RWPE1 (cell line): ENCODE measurements at regions not wholly inside any gene's neighbourhood (a gene's known extent, or its start where the extent isn't known, plus 50 kb on each side); places are given as distances from the start of the nearest gene placed in this dataset.

ENCODE experiments used
- CTCF ChIA-PET: fragments of 350-600 bp; sonication (Branson Sonifier 250); formaldehyde crosslinking; extraction: SDS; loops from one replicate; lab custom pipeline; 2021; lab: Yijun Ruan, JAX
- POLR2A ChIA-PET: fragments of 400-600 bp; formaldehyde crosslinking; extraction: SDS; loops from one replicate; lab custom pipeline; 2020; ENCODE audit warnings: antibody characterized with exemption; ENCODE audit not compliant: low non-redundant PET; lab: Yijun Ruan, JAX
- DNase-seq: peaks from one replicate; pipeline ENCODE4 v3.0.0; 2012; ENCODE audit warnings: low spot score
- H3K27ac ChIP-seq: fragments of 450-650 bp; 2 replicates; pipeline ENCODE4 v1.5.1; 2017
- TF ChIP-seq, protein P1 (sequence below): fragments of 450-650 bp; conservative IDR thresholded peaks from 2 replicates; pipeline ENCODE4 v1.5.1; 2017; ENCODE audit warnings: low read depth, mild to moderate bottlenecking

DNA sequence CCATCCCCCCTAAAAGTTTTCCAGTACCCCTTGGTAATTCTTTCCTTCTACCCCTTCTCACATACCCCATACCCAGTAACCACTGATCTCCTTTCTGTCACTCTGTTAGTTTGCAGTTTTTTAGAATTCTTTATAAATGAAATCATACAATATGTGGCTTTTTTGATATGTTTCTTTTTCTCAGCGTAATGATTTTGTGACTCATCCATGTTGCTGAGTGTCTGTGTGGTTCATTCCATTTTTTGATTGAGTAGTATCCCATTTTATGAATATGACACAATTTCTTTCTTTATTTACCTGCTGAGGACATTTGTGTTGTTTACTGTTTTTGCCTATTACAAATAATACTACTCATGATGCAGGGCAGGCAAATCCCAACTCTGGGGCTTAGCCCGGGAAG, 1605.3 kb downstream of the BRINP3 start:
- ChIA-PET CTCF (no interaction called here), POLR2A (no interaction called here)
- DNase-seq, result no peak
- TF ChIP-seq, protein P1, sequence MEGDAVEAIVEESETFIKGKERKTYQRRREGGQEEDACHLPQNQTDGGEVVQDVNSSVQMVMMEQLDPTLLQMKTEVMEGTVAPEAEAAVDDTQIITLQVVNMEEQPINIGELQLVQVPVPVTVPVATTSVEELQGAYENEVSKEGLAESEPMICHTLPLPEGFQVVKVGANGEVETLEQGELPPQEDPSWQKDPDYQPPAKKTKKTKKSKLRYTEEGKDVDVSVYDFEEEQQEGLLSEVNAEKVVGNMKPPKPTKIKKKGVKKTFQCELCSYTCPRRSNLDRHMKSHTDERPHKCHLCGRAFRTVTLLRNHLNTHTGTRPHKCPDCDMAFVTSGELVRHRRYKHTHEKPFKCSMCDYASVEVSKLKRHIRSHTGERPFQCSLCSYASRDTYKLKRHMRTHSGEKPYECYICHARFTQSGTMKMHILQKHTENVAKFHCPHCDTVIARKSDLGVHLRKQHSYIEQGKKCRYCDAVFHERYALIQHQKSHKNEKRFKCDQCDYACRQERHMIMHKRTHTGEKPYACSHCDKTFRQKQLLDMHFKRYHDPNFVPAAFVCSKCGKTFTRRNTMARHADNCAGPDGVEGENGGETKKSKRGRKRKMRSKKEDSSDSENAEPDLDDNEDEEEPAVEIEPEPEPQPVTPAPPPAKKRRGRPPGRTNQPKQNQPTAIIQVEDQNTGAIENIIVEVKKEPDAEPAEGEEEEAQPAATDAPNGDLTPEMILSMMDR, result no peak
- H3K27ac ChIP-seq, result no peak overlapping the region

DNA sequence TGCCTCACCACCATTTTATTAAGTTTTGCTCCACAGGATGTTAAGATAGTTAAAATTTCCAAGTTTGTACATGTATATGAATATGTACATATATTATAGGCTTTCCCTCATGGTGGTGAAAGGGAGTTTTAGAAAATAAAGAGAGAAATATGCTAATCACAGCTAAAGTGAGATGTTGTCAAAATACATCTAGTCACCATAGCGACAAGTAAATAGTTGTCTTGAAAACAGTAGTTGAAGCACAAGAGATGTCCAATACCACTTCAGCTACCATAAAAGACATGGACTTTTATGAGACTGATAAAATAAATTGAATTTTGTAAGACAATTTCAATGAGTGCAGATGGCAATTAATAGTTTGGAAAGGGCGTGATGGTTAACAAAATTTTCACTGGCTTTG, 1600.0 kb downstream of the BRINP3 start:
- TF ChIP-seq, protein P1, result no peak
- no peak overlapping the region for H3K27ac ChIP-seq
- DNase-seq, result no peak
- POLR2A ChIA-PET, result no interaction called here
- CTCF ChIA-PET, result interaction anchor here (0.6 kb wide), 1 partner anchor 412 kb away, joined by 3 read pairs; no protein-coding TSS in a partner anchor

DNA sequence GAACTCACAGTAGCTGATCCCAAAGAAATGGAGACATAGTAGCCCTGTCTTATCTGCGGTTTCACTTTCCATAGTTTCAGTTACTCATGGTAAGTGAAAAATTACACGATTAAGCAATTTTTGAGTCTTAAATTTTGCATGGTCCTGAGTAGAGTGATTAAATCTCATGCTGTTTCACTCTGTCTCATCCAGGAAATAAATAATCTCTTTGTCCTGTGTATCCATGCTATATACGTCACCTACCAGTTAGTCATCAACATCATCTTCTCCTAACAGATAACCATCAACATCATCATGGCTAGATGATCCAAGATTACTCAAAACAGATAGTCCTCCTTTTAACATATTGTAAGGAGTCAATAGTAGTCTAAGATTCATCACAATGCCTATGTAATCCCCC, 1589.3 kb downstream of the BRINP3 start:
- CTCF ChIA-PET, result interaction anchor here (1.0 kb wide), 1 partner anchor 9 kb away, joined by 3 read pairs; no protein-coding TSS in a partner anchor
- DNase-seq, result no peak
- H3K27ac ChIP-seq, result no peak overlapping the region
- TF ChIP-seq, protein P1, result no peak
- POLR2A ChIA-PET, result no interaction called here

DNA sequence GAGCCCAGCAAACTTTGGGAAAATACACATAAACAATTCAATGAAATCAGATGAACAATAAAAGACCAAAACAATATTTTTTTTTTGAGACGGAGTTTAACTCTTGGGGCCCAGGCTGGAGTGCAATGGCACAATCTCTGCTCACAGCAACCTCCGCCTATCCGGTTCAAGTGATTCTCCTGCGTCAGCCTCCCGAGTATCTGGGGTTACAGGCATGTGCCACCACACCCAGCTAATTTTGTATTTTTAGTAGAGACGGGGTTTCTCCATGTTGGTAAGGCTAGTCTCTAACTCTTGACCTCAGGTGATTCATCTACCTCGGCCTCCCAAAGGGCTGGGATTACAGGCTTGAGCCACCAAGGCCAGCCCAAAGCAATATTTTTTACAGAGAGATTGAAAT, 1588.5 kb downstream of the BRINP3 start:
- TF ChIP-seq, protein P1, result no peak
- ChIA-PET CTCF (no interaction called here), POLR2A (no interaction called here)
- no peak overlapping the region for H3K27ac ChIP-seq
- DNase-seq, result no peak

DNA sequence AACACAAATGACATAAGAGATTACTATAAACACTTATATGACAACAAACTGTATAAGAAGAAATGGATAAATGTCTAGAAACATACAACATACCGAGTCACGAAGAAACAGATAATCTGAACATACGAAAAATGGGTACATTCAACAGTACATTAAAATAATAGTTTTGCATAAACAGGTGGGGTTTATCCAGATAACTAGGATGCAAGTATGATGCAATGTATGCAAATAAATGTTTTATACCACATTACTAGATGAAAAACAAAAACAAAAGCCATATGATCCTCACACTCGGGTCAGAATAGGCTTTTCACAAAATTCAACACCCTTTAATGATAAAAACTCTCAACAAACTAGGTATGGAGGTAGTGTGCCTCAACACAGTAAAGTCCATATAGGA, 1585.7 kb downstream of the BRINP3 start:
- ChIA-PET CTCF (interaction anchor here (0.7 kb wide), 1 partner anchor 27 kb away, joined by 3 read pairs; no protein-coding TSS in a partner anchor), POLR2A (no interaction called here)
- H3K27ac ChIP-seq, result no peak overlapping the region

DNA sequence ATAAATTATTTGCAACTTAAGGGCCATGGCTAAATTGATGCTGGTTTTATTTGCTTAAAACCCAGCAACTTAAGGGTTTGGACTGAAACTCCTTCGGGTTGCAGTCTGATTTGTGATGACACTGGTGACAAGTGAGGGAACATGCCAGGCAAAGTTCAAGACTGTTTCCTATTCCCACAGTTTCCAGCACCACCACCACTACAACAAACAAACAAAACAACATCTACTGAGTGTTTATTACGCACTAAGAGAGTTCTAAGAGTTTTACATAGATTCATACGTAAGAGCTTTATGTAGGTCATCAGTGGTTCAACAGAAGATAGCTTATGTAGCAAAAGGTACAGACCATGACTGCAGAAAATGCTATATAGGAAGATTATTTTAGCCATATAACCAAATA, 1582.1 kb downstream of the BRINP3 start:
- ChIA-PET POLR2A (no interaction called here), CTCF (interaction anchor here (0.6 kb wide), 1 partner anchor 12 kb away, joined by 3 read pairs; no protein-coding TSS in a partner anchor)
- DNase-seq, result no peak
- TF ChIP-seq, protein P1, result no peak
- H3K27ac ChIP-seq, result no peak overlapping the region

More for the DNA sequence above, 1585.7 kb downstream of the BRINP3 start:
- no peak for DNase-seq
- TF ChIP-seq, protein P1, result no peak
